Cardiac muscle cell (in vitro differentiated cells and primary cell): ENCODE measurements at regions not wholly inside any gene's neighbourhood (a gene's known extent, or its start where the extent isn't known, plus 50 kb on each side); places are given as distances from the start of the nearest gene placed in this dataset.
A peak's percentile ranks its signal among the peaks of the same experiment; 100 is the strongest.

Experiments used
- DNase-seq, 2 donors: peaks; one replicate each; pipeline versions ENCODE4 v3.0.0 to v3.0.0-alpha.2; 2010 to 2017; ENCODE audit warnings: low read depth in 1 of 2, low spot score in 1 of 2
- H3K27ac ChIP-seq: fragments of 200-600 bp; sonication (generic); 2 replicates; pipeline ENCODE4 v1.5.1; 2016
- H3K27me3 ChIP-seq: fragments of 200-600 bp; sonication (generic); 2 replicates; pipeline ENCODE4 v1.6.0; 2016; ENCODE audit warnings: control low read depth
- H3K36me3 ChIP-seq: fragments of 200-600 bp; sonication (generic); 2 replicates; pipeline ENCODE4 v1.5.1; 2016; ENCODE audit warnings: control low read depth
- H3K4me1 ChIP-seq: fragments of 200-600 bp; sonication (generic); 2 replicates; pipeline ENCODE4 v1.8.1; 2017; ENCODE audit warnings: low read depth, mild to moderate bottlenecking, mixed run types
- H3K4me3 ChIP-seq: fragments of 200-600 bp; sonication (generic); 2 replicates; pipeline ENCODE4 v1.5.1; 2016; ENCODE audit warnings: mild to moderate bottlenecking
- H3K9me3 ChIP-seq: fragments of 200-600 bp; sonication (generic); 2 replicates; pipeline ENCODE4 v1.5.1; 2017; ENCODE audit warnings: low read depth, mild to moderate bottlenecking, control low read depth
- CTCF ChIP-seq: IDR thresholded peaks from 2 replicates; pipeline ENCODE4 v1.5.1; 2012; ENCODE audit warnings: low read depth, mild to moderate bottlenecking, low read length

- Histone ChIP-seq H3K4me3 (no peak overlapping the region), H3K4me1 (peaks cover 23% of the 10 kb centered on the region), H3K27ac (no peak overlapping the region), H3K9me3 (no peaks in the 10 kb centered on the region), H3K27me3 (no peaks in the 10 kb centered on the region), H3K36me3 (no peaks in the 10 kb centered on the region)
- no peak for TF ChIP-seq CTCF
- DNase-seq: no peak
Measured at GRCh38 chr18:27661320-27662018, 476.4 kb upstream of the CHST9 start.

- Histone ChIP-seq H3K27me3 (no peaks in the 10 kb centered on the region), H3K27ac (no peak overlapping the region), H3K4me1 (peaks cover 37% of the 10 kb centered on the region), H3K36me3 (no peaks in the 10 kb centered on the region), H3K4me3 (no peak overlapping the region), H3K9me3 (no peaks in the 10 kb centered on the region)
- no peak for DNase-seq
- no peak for TF ChIP-seq CTCF
Measured at GRCh38 chr18:27656905-27657304, 471.8 kb upstream of the CHST9 start.

- H3K9me3 ChIP-seq: no peaks in the 10 kb centered on the region
- no peak for DNase-seq
- no peak overlapping the region for H3K4me3 ChIP-seq
- H3K36me3 ChIP-seq: no peaks in the 10 kb centered on the region
- H3K4me1 ChIP-seq: peaks cover 43% of the 10 kb centered on the region
- H3K27me3 ChIP-seq: no peaks in the 10 kb centered on the region
- no peak overlapping the region for H3K27ac ChIP-seq
- no peak for TF ChIP-seq CTCF
Measured at GRCh38 chr18:27656167-27656778, 471.2 kb upstream of the CHST9 start.

- no peak for TF ChIP-seq CTCF
- H3K27me3 ChIP-seq: no peaks in the 10 kb centered on the region
- H3K9me3 ChIP-seq: no peaks in the 10 kb centered on the region
Measured at GRCh38 chr18:27653247-27653646, 468.1 kb upstream of the CHST9 start.

GRCh38 chr18:27652480-27653121 is 467.5 kb upstream of the CHST9 start:
- no peak for TF ChIP-seq CTCF
- Histone ChIP-seq H3K27ac (peak overlapping the region; percentile 84), H3K27me3 (no peaks in the 10 kb centered on the region), H3K4me1 (peaks cover 54% of the 10 kb centered on the region), H3K4me3 (no peak overlapping the region), H3K36me3 (no peaks in the 10 kb centered on the region), H3K9me3 (no peaks in the 10 kb centered on the region)
- DNase-seq: peak; percentile 23 to 77

More at GRCh38 chr18:27653247-27653646, 468.1 kb upstream of the CHST9 start:
- no peak for DNase-seq
- peaks cover 54% of the 10 kb centered on the region for H3K4me1 ChIP-seq
- H3K4me3 ChIP-seq: no peak overlapping the region
- H3K27ac ChIP-seq: peak overlapping the region; percentile 84
- H3K36me3 ChIP-seq: no peaks in the 10 kb centered on the region
